ENCODE measurements at regions not wholly inside any gene's neighbourhood (a gene's known extent, or its start where the extent isn't known, plus 50 kb on each side); places are given as distances from the start of the nearest gene placed in this dataset.

DNA sequence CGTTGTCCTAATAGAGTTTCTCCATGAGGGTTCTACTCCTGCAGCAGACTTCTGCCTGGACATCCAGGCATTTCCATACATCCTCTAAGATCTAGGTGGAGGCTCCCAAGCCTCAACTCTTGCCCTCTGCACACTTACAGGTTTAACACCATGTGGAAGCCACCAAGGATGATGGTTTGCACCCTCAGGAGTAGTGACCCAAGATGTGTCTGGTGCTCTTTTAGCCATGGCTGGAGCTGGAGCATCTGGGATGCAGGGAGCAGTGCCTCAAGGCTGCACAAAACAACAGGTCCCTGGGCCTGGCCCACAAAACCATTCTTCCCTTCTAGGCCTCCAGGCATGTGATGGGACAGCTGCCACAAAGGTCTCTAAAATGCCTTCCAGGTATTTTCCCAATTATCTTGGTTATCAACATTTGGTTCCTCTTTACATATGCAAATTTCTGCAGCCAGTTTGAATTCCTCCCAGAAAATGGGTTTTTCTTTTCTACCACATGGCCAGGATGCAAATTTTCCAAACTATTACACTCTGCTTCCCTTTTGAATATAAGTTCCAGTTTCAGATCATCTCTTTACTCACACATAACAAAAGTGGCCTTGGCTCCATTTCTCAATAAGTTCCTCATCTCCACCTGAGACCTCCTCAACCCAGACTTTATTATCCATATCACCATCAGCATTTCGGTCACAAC, 69.5 kb upstream of the GNAZ start:
- no peak for DNase-seq

DNA sequence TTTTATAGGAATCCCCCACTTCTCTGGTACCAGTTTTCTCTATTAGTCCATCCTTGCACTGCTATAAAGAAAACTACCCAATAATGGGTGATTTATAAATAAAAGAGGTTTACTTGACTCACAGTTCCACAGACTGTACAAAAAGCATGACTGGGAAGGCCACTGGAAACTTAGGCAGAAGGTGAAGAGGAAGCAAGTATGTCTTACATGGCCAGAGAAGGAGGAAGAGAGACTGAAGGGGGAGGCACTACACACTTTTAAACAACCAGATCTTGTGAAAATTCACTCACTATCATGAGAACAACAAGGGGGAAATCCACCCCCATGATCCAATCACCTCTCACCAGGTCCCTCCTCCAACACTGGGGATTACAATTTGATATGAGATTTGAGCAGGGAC, 68.9 kb upstream of the GNAZ start:
- no peak for DNase-seq

DNA sequence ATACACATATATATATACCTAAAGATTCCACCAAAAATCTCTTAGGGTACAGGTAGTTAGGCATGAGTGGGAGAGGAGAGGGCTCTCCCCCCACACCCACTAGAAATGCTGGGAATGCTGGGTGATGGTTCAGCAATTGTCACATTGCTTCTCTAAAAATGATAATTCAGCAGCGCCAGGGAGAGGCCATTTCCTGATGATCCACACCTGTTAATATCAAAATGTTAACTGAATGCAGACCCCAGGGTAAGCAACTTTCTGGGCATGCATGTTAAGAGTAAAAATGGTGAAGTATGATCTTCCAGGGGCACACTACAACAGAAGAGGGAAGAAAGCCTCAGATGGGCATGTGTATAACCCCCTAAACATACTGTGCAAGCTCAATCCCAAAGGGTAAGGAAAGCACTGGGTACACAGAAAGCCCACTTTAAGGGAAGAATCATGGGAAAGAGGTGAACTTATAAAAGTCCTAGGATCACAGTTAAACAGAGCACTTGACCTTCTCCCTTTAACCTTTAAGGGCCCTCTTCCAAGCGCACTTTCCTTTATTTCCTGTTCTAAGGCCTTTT, 67.6 kb upstream of the GNAZ start:
- DNase-seq: no peak

DNA sequence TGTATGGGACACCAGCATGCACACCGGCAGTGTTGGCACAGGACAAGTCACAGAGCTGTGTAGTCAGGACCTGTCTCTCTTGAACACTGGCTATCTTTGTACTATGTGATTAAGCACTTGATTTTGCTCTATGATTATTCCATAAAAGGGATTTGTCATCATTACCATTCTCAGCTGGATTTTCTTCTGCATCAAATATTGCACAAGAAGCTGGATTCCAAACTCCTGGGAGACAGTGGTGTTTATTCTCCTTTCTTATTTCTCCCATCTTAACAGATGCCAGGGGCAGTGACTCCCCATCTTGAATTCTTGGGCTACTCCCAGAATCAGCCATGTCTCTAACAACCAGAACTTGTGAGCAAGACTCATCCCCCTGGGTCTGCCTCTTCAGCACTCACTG, 62.5 kb upstream of the GNAZ start:
- no peak for DNase-seq

DNA sequence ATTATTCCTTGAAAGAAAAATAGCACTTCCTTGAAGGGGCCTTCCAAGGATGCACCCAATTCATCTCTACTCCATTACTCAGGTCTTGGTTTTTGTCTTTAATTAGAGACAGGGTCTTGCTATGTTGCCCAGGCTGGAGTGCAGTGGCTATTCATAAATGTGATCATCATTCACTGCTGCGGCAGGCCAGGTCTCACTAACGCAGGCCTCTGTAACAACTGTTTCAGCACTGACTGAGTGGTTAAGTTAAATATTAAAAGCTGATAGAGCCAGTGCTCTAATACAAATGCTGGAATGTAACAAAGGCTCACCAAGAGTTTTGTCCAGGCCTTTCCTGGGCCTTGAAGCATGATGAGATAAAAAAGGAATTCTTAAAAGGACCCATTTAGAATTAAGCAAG, 61.4 kb upstream of the GNAZ start:
- DNase-seq: no peak

All from CD4-positive, alpha-beta T cell treated with Interferon alpha-2 for 1 hour (primary cell).